HG02759 (cell line): ENCODE measurements at regions not wholly inside any gene's neighbourhood (a gene's known extent, or its start where the extent isn't known, plus 50 kb on each side); places are given as distances from the start of the nearest gene placed in this dataset.
A peak's percentile ranks its signal among the peaks of the same experiment; 100 is the strongest.
"Not testable (repeated sequence)": the region's sequence is repeated elsewhere in the genome, so short reads cannot be mapped to it uniquely, and the experiment has no call there.

Experiments used
- ATAC-seq: cut with Tn5 transposase; IDR thresholded peaks from one replicate; pipeline ENCODE4 v1.9.1; 2021; ENCODE audit warnings: mild to moderate bottlenecking, moderate library complexity; ENCODE audit not compliant: unreplicated experiment

- no peak for ATAC-seq
These were observed 87.7 kb downstream of the IYD start for GRCh38 chr6:150456466-150456865.

GRCh38 chr6:150456902-150457643 is 88.3 kb downstream of the IYD start:
- no peak for ATAC-seq

- ATAC-seq: no peak
These were observed 89.8 kb downstream of the IYD start for GRCh38 chr6:150458579-150458978.

GRCh38 chr6:150463852-150464251 is 95.0 kb downstream of the IYD start:
- ATAC-seq: no peak

GRCh38 chr6:150464966-150465365 is 96.2 kb downstream of the IYD start:
- ATAC-seq: no peak

- ATAC-seq: no peak
These were observed 96.8 kb downstream of the IYD start for GRCh38 chr6:150465610-150466009.

- ATAC-seq: no peak
These were observed 97.4 kb downstream of the IYD start for GRCh38 chr6:150466196-150466595.

GRCh38 chr6:150470131-150470530 is 101.3 kb downstream of the IYD start:
- ATAC-seq: no peak

GRCh38 chr6:150470960-150471665 is 102.3 kb downstream of the IYD start:
- no peak for ATAC-seq

- ATAC-seq: no peak
These were observed 110.1 kb downstream of the IYD start for GRCh38 chr6:150478656-150479545.

GRCh38 chr6:150482883-150483409 is 114.1 kb downstream of the IYD start:
- no peak for ATAC-seq

GRCh38 chr6:150485161-150485958 is 114.3 kb upstream of the PLEKHG1 start:
- ATAC-seq: no peak

GRCh38 chr6:150486048-150486447 is 113.6 kb upstream of the PLEKHG1 start:
- ATAC-seq: no peak

- no peak for ATAC-seq
These were observed 109.1 kb upstream of the PLEKHG1 start for GRCh38 chr6:150490586-150490985.

- peak; percentile 93 for ATAC-seq
These were observed 108.4 kb upstream of the PLEKHG1 start for GRCh38 chr6:150491131-150491810.

GRCh38 chr6:150491811-150492172 is 107.9 kb upstream of the PLEKHG1 start:
- ATAC-seq: peak; percentile 26

- no peak for ATAC-seq
These were observed 107.2 kb upstream of the PLEKHG1 start for GRCh38 chr6:150492507-150492906.

GRCh38 chr6:150492941-150493340 is 106.7 kb upstream of the PLEKHG1 start:
- no peak for ATAC-seq

GRCh38 chr6:150493552-150493951 is 106.1 kb upstream of the PLEKHG1 start:
- ATAC-seq: not testable (repeated sequence)

- no peak for ATAC-seq
These were observed 105.4 kb upstream of the PLEKHG1 start for GRCh38 chr6:150494241-150494640.
